Karpas-422 (cell line): ENCODE measurements at regions not wholly inside any gene's neighbourhood (a gene's known extent, or its start where the extent isn't known, plus 50 kb on each side); places are given as distances from the start of the nearest gene placed in this dataset.
A peak's percentile ranks its signal among the peaks of the same experiment; 100 is the strongest.

Experiments
- DNase-seq: peaks from one replicate; pipeline ENCODE4 v3.0.0-alpha.2; 2015
- H2AFZ ChIP-seq: fragments of 200-600 bp; sonication (generic); 2 replicates; pipeline ENCODE4 v1.6.1; 2014; ENCODE audit warnings: antibody characterized with exemption, low read length, mixed read lengths
- H3K27ac ChIP-seq: fragments of 200-600 bp; sonication (generic); 2 replicates; pipeline ENCODE4 v1.5.1; 2014; ENCODE audit warnings: mild to moderate bottlenecking, low read length, moderate library complexity
- H3K27me3 ChIP-seq: fragments of 200-600 bp; sonication (generic); 2 replicates; pipeline ENCODE4 v1.6.1; 2014; ENCODE audit warnings: low read length, mixed read lengths
- H3K36me3 ChIP-seq: fragments of 200-600 bp; sonication (generic); 2 replicates; pipeline ENCODE4 v1.6.1; 2014; ENCODE audit warnings: low read length, mixed read lengths; ENCODE audit not compliant: insufficient read depth
- H3K4me1 ChIP-seq: fragments of 200-600 bp; sonication (generic); 2 replicates; pipeline ENCODE4 v1.6.1; 2014; ENCODE audit warnings: mild to moderate bottlenecking, low read length, mixed read lengths
- H3K4me2 ChIP-seq: fragments of 200-600 bp; sonication (generic); 2 replicates; pipeline ENCODE4 v1.6.1; 2014; ENCODE audit warnings: low read length, low read depth, mild to moderate bottlenecking; ENCODE audit not compliant: poor library complexity, severe bottlenecking
- H3K4me3 ChIP-seq: fragments of 200-600 bp; sonication (generic); 2 replicates; pipeline ENCODE4 v1.5.1; 2014; ENCODE audit warnings: mild to moderate bottlenecking, antibody characterized with exemption, low read length, mixed read lengths
- H3K79me2 ChIP-seq: fragments of 200-600 bp; sonication (generic); 2 replicates; pipeline ENCODE4 v1.6.1; 2014; ENCODE audit warnings: mild to moderate bottlenecking, low read length, mixed read lengths
- H3K9ac ChIP-seq: fragments of 200-600 bp; sonication (generic); 2 replicates; pipeline ENCODE4 v1.6.0; 2014; ENCODE audit warnings: low read length
- H3K9me2 ChIP-seq: fragments of 200-600 bp; sonication (generic), shearing (Covaris generic); replicated peaks from 2 replicates; pipeline ENCODE4 v1.6.0; 2014; ENCODE audit warnings: mild to moderate bottlenecking, low read length, moderate library complexity; ENCODE audit not compliant: insufficient read depth
- H3K9me3 ChIP-seq: fragments of 300-700, 200-600 bp; sonication (generic); 2 replicates; pipeline ENCODE4 v1.6.1; 2014; ENCODE audit warnings: low read length, mixed read lengths
- H4K20me1 ChIP-seq: fragments of 200-600 bp; sonication (generic); 2 replicates; pipeline ENCODE4 v1.6.1; 2014; ENCODE audit warnings: mild to moderate bottlenecking, antibody characterized with exemption, low read length, low read depth; ENCODE audit not compliant: insufficient read depth

DNA sequence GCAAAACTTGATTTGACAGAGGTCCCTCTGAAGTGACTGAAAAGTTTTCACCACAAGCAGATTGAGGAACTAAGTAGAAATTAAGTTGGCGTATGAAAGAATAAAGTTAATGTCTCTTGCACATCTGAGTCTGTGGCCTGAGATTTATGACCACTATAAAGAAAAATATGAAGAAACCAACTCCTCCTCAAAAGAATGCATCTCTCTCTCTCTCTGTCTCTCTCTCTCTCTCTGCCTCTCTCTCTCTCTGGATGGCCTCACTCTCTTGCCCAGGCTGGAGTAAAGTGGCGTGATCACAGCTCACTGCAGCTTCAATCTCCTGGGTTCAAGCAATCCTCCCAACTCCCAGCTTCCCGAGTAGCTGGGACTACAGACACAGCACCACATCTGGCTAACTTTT, 55.2 kb downstream of the RPL22L1 start:
- Histone ChIP-seq H4K20me1 (no peaks in the 10 kb centered on the region), H3K79me2 (no peaks in the 10 kb centered on the region), H3K4me2 (no peak overlapping the region), H3K9me3 (no peaks in the 10 kb centered on the region), H3K4me1 (peaks cover 3% of the 10 kb centered on the region; the same call in 1 of the 2 replicates), H3K9ac (no peak overlapping the region), H2AFZ (no peak overlapping the region), H3K4me3 (no peak overlapping the region), H3K36me3 (no peaks in the 10 kb centered on the region), H3K9me2 (no peaks in the 10 kb centered on the region), H3K27me3 (no peaks in the 10 kb centered on the region), H3K27ac (no peak overlapping the region)
- peak; percentile 21 for DNase-seq

DNA sequence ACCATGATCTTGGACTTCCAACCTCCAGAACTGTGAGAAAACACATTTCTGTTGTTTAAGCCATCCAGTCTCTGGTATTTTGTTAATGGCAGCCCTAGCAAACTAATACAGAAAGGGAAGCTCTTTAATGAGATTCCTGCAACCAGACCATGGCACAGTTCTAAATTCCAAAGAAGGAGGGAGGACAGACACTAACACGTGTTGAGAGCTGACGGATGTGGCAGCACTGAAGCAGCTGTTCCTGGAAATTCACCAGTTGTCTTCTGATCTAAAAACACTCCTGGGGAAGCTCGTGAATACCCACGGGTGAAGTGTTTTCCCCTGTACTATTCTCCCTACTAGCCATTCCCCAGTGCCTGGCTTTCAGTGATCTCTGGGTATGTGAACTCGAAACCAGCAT, 56.7 kb downstream of the RPL22L1 start:
- Histone ChIP-seq H3K9ac (no peak overlapping the region), H3K4me1 (peaks cover 3% of the 10 kb centered on the region; the same call in 1 of the 2 replicates), H3K36me3 (no peaks in the 10 kb centered on the region), H3K4me2 (no peak overlapping the region), H3K79me2 (no peaks in the 10 kb centered on the region), H3K9me3 (no peaks in the 10 kb centered on the region), H3K27ac (no peak overlapping the region), H3K4me3 (no peak overlapping the region), H3K9me2 (no peaks in the 10 kb centered on the region), H2AFZ (no peak overlapping the region), H3K27me3 (no peaks in the 10 kb centered on the region), H4K20me1 (no peaks in the 10 kb centered on the region)
- no peak for DNase-seq

DNA sequence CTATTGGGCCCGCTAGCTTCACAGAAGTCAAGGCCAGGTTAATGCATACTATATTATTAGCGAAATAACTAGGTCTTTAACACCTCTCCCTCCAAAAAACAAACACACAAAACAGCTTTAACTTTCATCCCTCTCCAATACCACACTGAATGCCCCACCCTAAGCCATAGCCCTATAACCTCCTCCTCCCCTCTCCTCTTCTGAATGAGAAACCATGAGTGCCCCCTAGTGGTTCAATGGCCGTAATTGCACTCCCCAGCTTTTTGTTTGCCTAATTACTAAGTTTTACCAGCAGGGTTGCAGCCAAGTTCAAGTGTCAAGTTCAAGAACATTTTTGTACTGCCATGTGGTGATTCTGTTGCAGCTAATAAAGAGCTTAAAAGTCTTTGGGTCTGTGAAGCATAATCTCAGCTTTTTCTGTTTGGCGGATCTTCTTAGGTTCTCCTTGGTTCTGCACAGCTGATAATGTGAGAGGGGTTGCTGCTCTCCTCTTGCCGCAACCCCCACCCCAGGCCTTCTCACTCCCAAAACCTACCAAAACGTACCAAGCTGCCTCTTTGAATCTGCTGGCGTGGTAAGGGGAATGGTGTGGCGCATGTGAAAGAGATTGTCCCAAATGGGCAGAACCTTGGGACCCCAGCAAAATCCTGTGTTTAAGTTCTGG, 57.9 kb downstream of the RPL22L1 start:
- H3K9ac ChIP-seq, result no peak overlapping the region
- no peak overlapping the region for H2AFZ ChIP-seq
- H3K36me3 ChIP-seq, result no peaks in the 10 kb centered on the region
- H3K9me2 ChIP-seq, result no peaks in the 10 kb centered on the region
- no peaks in the 10 kb centered on the region for H3K27me3 ChIP-seq
- H3K9me3 ChIP-seq, result no peaks in the 10 kb centered on the region
- peaks cover 3% of the 10 kb centered on the region; the same call in 1 of the 2 replicates for H3K4me1 ChIP-seq
- H3K27ac ChIP-seq, result no peak overlapping the region
- no peaks in the 10 kb centered on the region for H4K20me1 ChIP-seq
- DNase-seq, result peak; percentile 92
- H3K4me2 ChIP-seq, result no peak overlapping the region
- H3K4me3 ChIP-seq, result no peak overlapping the region
- H3K79me2 ChIP-seq, result no peaks in the 10 kb centered on the region

DNA sequence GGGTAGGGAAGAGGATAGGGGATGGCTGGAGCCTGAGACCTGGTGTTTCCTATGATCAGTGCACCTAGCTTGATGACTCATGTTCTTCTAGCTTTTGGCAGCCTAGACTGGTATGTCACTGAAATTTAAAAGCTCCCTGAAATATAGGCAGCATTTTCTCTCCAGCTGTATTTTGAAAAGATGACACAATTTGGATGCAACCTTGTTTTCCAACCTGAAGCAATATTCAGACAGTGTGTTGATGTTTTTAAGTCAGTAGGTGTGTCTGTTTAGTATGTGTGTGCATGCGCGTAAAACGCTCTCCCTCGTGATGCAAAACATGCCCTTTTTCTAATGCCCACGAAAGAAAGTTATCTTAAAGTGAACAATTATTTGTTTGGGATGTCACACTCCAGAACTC, 58.5 kb downstream of the RPL22L1 start:
- DNase-seq, result no peak
- Histone ChIP-seq H2AFZ (no peak overlapping the region), H3K4me3 (no peak overlapping the region), H3K4me1 (peaks cover 3% of the 10 kb centered on the region; the same call in 1 of the 2 replicates), H3K9ac (no peak overlapping the region), H3K9me3 (no peaks in the 10 kb centered on the region), H3K4me2 (no peak overlapping the region), H3K36me3 (no peaks in the 10 kb centered on the region), H4K20me1 (no peaks in the 10 kb centered on the region), H3K27ac (no peak overlapping the region), H3K27me3 (no peaks in the 10 kb centered on the region), H3K9me2 (no peaks in the 10 kb centered on the region), H3K79me2 (no peaks in the 10 kb centered on the region)

DNA sequence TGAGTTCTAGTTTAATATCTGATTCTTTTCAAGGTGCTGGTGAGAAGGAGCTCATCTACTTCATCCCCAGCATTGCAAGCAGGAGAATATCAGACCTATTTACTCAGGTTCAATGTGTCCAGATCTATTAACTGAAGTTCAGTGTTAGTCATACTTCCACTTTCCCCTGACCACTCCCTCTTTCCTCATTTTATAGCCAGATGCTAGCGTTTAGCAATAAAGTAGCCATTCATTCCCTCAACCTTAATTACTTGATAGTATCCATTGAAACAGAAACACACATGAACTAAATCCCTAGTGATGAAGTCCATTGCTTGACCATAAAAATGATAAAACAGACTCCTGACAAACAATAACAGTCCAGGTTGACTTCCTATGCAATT, 60.0 kb downstream of the RPL22L1 start:
- Histone ChIP-seq H4K20me1 (no peaks in the 10 kb centered on the region), H3K4me3 (no peak overlapping the region), H3K27me3 (no peaks in the 10 kb centered on the region), H3K4me1 (no peaks in the 10 kb centered on the region), H2AFZ (no peak overlapping the region), H3K9me3 (no peaks in the 10 kb centered on the region), H3K9me2 (no peaks in the 10 kb centered on the region), H3K9ac (no peak overlapping the region), H3K4me2 (no peak overlapping the region), H3K79me2 (no peaks in the 10 kb centered on the region), H3K36me3 (no peaks in the 10 kb centered on the region), H3K27ac (no peak overlapping the region)
- no peak for DNase-seq

DNA sequence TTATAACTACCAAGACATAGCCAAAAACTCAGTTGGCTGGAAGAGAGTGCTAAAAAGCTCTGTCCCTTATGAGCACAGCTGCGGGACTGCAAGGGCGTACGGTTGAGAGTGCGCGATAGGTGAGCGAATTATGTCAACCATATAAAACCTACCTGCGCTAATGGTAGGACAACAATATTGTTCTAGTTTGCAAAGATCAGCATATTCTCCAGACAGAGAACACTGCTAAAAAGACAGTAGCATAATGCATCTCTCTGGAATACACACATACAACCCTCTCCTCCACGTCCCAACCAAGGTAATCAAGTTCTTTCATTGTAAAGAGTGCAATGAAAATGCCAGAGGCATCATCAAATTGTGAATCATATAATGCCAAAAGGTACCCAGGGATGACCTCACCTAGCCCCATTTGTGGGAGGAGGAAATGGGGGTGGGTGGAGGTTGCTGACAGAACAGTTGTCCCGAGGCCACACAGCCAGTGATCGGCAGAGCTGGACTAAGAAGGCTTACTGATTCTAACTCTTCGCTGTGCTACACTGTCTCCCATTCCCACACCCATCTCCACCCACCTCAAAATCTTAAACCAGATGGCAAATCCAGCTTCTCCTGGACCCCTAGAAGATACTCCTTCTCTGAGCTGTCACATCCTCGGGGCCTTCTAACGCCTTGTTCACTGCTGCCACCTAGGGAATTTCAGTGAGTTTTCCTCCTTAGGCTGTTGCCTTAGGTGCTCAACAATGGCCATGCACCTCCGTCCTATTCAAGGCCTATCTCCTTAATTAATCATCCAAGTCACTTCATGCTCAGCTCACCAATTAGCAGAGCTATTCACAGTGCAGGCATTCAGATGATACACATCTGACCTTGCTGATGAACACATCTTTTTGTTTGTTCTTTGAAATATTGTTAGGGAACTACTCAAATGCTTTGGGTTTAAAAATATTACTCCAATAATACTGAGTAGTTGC, 60.7 kb downstream of the RPL22L1 start:
- peak; percentile 67 for DNase-seq
- Histone ChIP-seq H3K4me1 (no peaks in the 10 kb centered on the region), H3K9me3 (no peaks in the 10 kb centered on the region), H2AFZ (no peak overlapping the region), H3K9ac (no peak overlapping the region), H3K36me3 (no peaks in the 10 kb centered on the region), H3K79me2 (no peaks in the 10 kb centered on the region), H3K9me2 (no peaks in the 10 kb centered on the region), H3K27ac (no peak overlapping the region), H3K4me2 (no peak overlapping the region), H3K4me3 (no peak overlapping the region), H3K27me3 (no peaks in the 10 kb centered on the region), H4K20me1 (no peaks in the 10 kb centered on the region)

DNA sequence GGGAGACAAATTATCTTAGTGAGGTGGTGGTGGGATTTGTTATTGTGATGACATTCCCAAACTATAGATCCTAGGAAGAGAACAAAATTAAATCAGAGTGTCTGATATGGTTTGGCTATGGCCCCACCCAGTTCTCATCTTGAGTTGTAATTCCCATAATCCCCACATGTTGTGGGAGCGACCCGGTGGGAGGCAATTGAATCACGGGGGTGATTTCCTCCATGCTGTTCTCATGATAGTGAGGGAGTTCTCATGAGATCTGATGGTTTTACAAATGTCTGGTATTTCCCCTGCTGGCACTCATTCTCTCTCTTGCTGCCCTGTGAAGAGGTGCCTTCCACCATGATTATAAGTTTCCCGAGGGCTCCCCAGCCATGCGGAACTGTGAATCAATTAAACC, 62.0 kb downstream of the RPL22L1 start:
- DNase-seq, result peak; percentile 0
- no peaks in the 10 kb centered on the region for H3K9me2 ChIP-seq
- H3K27ac ChIP-seq, result no peak overlapping the region
- H3K79me2 ChIP-seq, result no peaks in the 10 kb centered on the region
- no peaks in the 10 kb centered on the region for H3K4me1 ChIP-seq
- no peaks in the 10 kb centered on the region for H3K27me3 ChIP-seq
- H4K20me1 ChIP-seq, result no peaks in the 10 kb centered on the region
- no peak overlapping the region for H3K4me2 ChIP-seq
- H2AFZ ChIP-seq, result no peak overlapping the region
- no peak overlapping the region for H3K4me3 ChIP-seq
- H3K9ac ChIP-seq, result no peak overlapping the region
- no peaks in the 10 kb centered on the region for H3K36me3 ChIP-seq
- H3K9me3 ChIP-seq, result no peaks in the 10 kb centered on the region

DNA sequence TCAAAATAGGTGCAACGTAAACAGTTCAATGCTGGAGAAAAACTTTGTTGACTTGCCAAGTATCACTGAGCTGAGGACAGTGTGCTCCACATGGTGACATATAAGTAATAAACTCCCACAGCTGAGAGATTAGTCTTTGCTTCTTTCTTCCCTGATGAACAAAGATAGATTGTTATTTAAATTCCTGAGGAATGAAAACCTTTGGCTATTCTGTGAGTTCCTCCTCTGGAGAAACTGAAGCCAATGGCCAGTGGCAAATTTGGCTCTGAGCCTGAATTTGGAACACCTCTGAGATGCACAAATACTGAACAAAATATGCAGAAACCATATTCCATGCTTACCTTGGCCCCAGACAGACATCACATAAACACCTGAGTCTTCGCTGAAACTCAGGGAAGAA, 63.3 kb downstream of the RPL22L1 start:
- no peaks in the 10 kb centered on the region for H3K4me1 ChIP-seq
- no peaks in the 10 kb centered on the region for H3K36me3 ChIP-seq
- no peak overlapping the region for H3K27ac ChIP-seq
- no peaks in the 10 kb centered on the region for H4K20me1 ChIP-seq
- no peaks in the 10 kb centered on the region for H3K9me2 ChIP-seq
- no peak overlapping the region for H3K4me3 ChIP-seq
- DNase-seq, result no peak
- no peak overlapping the region for H2AFZ ChIP-seq
- no peaks in the 10 kb centered on the region for H3K27me3 ChIP-seq
- H3K79me2 ChIP-seq, result no peaks in the 10 kb centered on the region
- H3K9ac ChIP-seq, result no peak overlapping the region
- H3K4me2 ChIP-seq, result no peak overlapping the region
- no peaks in the 10 kb centered on the region for H3K9me3 ChIP-seq
